ENCODE measurements at regions not wholly inside any gene's neighbourhood (a gene's known extent, or its start where the extent isn't known, plus 50 kb on each side); places are given as distances from the start of the nearest gene placed in this dataset.

- DNase-seq (ENCODE audit: low read depth in 3 of 3): no peak
These were observed 522.6 kb downstream of the GLRX3 start for GRCh38 chr10:130658687-130659290.

- no peak for DNase-seq (ENCODE audit: low read depth in 3 of 3)
These were observed 523.3 kb downstream of the GLRX3 start for GRCh38 chr10:130659528-130659927.

GRCh38 chr10:130660266-130660665 lies 524.1 kb downstream of the GLRX3 start:
- no peak for DNase-seq (ENCODE audit: low read depth in 3 of 3)

- no peak for DNase-seq (ENCODE audit: low read depth in 3 of 3)
These were observed 525.2 kb downstream of the GLRX3 start for GRCh38 chr10:130661419-130661818.

- DNase-seq (ENCODE audit: low read depth in 3 of 3): no peak
These were observed 526.6 kb downstream of the GLRX3 start for GRCh38 chr10:130662775-130663174.

GRCh38 chr10:130664526-130664925 lies 528.3 kb downstream of the GLRX3 start:
- DNase-seq (ENCODE audit: low read depth in 3 of 3): no peak

GRCh38 chr10:130666215-130666614 lies 530.0 kb downstream of the GLRX3 start:
- no peak for DNase-seq (ENCODE audit: low read depth in 3 of 3)

- no peak for DNase-seq (ENCODE audit: low read depth in 3 of 3)
These were observed 550.6 kb downstream of the GLRX3 start for GRCh38 chr10:130686689-130687300.

GRCh38 chr10:130687566-130687965 lies 551.4 kb downstream of the GLRX3 start:
- no peak for DNase-seq (ENCODE audit: low read depth in 3 of 3)

GRCh38 chr10:130689743-130690626 lies 553.8 kb downstream of the GLRX3 start:
- DNase-seq (ENCODE audit: low read depth in 3 of 3): no peak

GRCh38 chr10:130691776-130692175 lies 555.6 kb downstream of the GLRX3 start:
- DNase-seq (ENCODE audit: low read depth in 3 of 3): no peak

GRCh38 chr10:130696870-130697269 lies 560.7 kb downstream of the GLRX3 start:
- DNase-seq (ENCODE audit: low read depth in 3 of 3): no peak

- DNase-seq (ENCODE audit: low read depth in 3 of 3): no peak
These were observed 571.3 kb downstream of the GLRX3 start for GRCh38 chr10:130707389-130707979.

- no peak for DNase-seq (ENCODE audit: low read depth in 3 of 3)
These were observed 572.4 kb downstream of the GLRX3 start for GRCh38 chr10:130708465-130709070.

GRCh38 chr10:130709415-130709814 lies 573.2 kb downstream of the GLRX3 start:
- no peak for DNase-seq (ENCODE audit: low read depth in 3 of 3)

- DNase-seq (ENCODE audit: low read depth in 3 of 3): no peak
These were observed 574.9 kb downstream of the GLRX3 start for GRCh38 chr10:130711072-130711471.

- no peak for DNase-seq (ENCODE audit: low read depth in 3 of 3)
These were observed 576.9 kb downstream of the GLRX3 start for GRCh38 chr10:130713135-130713534.

GRCh38 chr10:130713731-130714130 lies 577.5 kb downstream of the GLRX3 start:
- DNase-seq (ENCODE audit: low read depth in 3 of 3): no peak

GRCh38 chr10:130714742-130715467 lies 578.7 kb downstream of the GLRX3 start:
- DNase-seq (ENCODE audit: low read depth in 3 of 3): no peak

- DNase-seq (ENCODE audit: low read depth in 3 of 3): no peak
These were observed 579.8 kb downstream of the GLRX3 start for GRCh38 chr10:130715686-130716670.

Data from stimulated activated CD4-positive, alpha-beta T cell treated with anti-CD3 and anti-CD28 coated beads, TNF-alpha, amount 100 ng/mL, for 4 hours (primary cell).